ENCODE measurements at regions not wholly inside any gene's neighbourhood (a gene's known extent, or its start where the extent isn't known, plus 50 kb on each side); places are given as distances from the start of the nearest gene placed in this dataset.

DNA sequence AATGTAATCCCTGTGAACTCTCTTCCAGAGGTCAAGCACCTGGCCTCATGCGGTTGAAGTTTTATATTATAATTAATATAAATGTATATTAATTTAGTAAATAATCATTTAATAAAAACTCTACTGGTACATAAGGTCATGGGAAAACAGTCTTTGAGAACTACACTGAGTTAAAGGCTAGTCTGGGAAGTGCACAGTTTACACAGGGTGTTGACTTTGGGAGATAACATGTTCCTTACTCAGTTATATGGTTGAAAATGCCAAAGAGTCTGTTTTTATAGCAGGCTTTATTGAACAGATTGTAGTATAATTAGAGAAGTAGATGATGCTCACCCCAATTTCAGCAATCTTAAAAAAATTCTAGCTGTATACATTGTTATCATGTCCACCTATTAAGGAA, 735.9 kb downstream of the GATA3 start:
- TF ChIP-seq CTCF (conservative IDR thresholded peaks at IDR 0.05 in 1 of 2, IDR thresholded peaks at IDR 0.05 in 1 of 2; ENCODE audit: extremely low read depth in 1 of 2, insufficient read depth in 1 of 2, low read depth in 1 of 2, low read length in 2 of 2): no peak
- no peak for TF ChIP-seq EZH2 (IDR thresholded peaks at IDR 0.05; ENCODE audit: borderline replicate concordance, low read length)

Data from mammary epithelial cell (primary cell).